ENCODE measurements at regions not wholly inside any gene's neighbourhood (a gene's known extent, or its start where the extent isn't known, plus 50 kb on each side); places are given as distances from the start of the nearest gene placed in this dataset.

DNA sequence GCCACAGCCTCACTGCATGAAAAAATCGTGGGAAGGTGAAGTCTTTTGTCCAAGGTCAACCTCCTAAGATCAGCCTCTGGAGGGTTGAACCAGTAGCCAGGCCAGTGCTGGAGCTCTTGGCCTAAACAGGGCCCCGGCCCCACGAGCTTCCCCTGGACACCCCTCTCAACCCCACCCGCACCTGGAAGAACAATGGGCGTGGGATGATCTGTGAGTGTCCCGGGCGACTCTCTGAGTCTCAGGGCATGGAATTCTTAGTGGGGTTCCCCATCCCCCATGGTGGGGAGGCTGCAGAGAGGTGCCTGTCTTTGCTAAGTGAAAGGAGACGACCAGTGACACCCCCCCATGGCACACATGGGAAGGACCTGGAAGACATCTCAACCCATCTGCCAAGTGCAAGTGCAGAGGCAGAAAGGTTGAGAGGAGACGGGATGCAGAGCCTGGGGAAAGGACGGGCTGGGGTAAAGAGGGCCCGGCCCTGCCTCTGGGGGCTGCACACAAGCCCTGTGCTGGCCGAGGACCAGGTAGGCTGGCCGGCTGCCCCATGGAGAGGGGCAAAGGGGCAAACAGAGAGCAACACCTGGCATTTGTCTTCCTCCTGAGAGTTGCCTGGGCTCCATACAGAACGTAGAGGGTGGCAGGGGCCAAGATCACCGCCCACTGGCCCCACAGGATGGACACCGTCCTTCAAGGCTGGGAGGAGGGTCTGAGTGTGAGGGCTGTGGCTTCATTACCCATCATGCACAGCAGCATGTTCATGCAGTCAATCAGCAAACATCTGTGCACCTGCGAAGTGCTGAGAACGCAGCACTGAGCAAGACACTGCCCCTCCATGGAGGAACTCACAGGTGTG lies 163.0 kb upstream of the PPP2R2D start:
- intact Hi-C loops (cut with micrococcal nuclease; ENCODE audit: unreplicated experiment), result no loop called here
- ChIA-PET CTCF (no interaction called here), POLR2A (ENCODE audit: low non-redundant PET) (no interaction called here)
- BruUV-seq (replicated peaks), result no TSS peak
- no peak overlapping the region for H3K4me3 ChIP-seq (ENCODE audit: low read depth, low read length, poor library complexity, severe bottlenecking)
- H3K27me3 ChIP-seq (replicated peaks; ENCODE audit: insufficient read depth, low read depth, low read length, poor library complexity), result peaks cover 3% of the 10 kb centered on the region
- no peak for DNase-seq (ENCODE audit: low spot score)
- no peaks in the 10 kb centered on the region for H3K36me3 ChIP-seq (ENCODE audit: insufficient read depth, low read length, poor library complexity, severe bottlenecking)
- H3K4me1 ChIP-seq (ENCODE audit: insufficient read depth, low read length, poor library complexity, severe bottlenecking), result no peaks in the 10 kb centered on the region
- TF ChIP-seq EZH2 (IDR thresholded peaks at IDR 0.05; ENCODE audit: borderline replicate concordance, low read depth, low read length, poor library complexity, severe bottlenecking), result no peak
- no peak overlapping the region for H3K27ac ChIP-seq (ENCODE audit: low read depth, low read length, poor library complexity, severe bottlenecking)
- no peaks in the 10 kb centered on the region for H3K9me3 ChIP-seq (ENCODE audit: low read depth, low read length, poor library complexity, severe bottlenecking)

DNA sequence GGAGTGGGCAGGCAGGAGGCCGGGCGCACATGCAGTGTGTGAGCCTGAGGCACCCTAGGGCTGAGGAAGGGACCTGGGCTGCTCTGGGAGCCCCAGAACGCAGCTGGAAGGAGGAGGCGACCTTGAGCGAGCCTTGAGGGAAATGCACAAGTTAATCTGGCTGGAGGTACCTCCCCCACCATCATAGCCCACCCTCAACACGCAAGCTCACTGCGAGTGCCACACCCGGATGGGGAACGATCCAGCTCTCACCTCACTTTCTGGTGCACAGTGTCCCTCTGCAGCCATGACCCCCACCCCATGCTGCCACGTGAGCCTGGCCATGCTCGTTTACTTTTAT lies 162.4 kb upstream of the PPP2R2D start:
- no peak for TF ChIP-seq EZH2 (IDR thresholded peaks at IDR 0.05; ENCODE audit: borderline replicate concordance, low read depth, low read length, poor library complexity, severe bottlenecking)
- TF ChIP-seq, protein P1, sequence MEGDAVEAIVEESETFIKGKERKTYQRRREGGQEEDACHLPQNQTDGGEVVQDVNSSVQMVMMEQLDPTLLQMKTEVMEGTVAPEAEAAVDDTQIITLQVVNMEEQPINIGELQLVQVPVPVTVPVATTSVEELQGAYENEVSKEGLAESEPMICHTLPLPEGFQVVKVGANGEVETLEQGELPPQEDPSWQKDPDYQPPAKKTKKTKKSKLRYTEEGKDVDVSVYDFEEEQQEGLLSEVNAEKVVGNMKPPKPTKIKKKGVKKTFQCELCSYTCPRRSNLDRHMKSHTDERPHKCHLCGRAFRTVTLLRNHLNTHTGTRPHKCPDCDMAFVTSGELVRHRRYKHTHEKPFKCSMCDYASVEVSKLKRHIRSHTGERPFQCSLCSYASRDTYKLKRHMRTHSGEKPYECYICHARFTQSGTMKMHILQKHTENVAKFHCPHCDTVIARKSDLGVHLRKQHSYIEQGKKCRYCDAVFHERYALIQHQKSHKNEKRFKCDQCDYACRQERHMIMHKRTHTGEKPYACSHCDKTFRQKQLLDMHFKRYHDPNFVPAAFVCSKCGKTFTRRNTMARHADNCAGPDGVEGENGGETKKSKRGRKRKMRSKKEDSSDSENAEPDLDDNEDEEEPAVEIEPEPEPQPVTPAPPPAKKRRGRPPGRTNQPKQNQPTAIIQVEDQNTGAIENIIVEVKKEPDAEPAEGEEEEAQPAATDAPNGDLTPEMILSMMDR (conservative IDR thresholded peaks at IDR 0.05; ENCODE audit: low read depth, low read length), result no peak
- no peak overlapping the region for H3K27ac ChIP-seq (ENCODE audit: low read depth, low read length, poor library complexity, severe bottlenecking)
- H3K4me3 ChIP-seq (ENCODE audit: low read depth, low read length, poor library complexity, severe bottlenecking), result no peak overlapping the region
- POLR2A ChIA-PET (ENCODE audit: low non-redundant PET), result no interaction called here
- intact Hi-C loops (cut with micrococcal nuclease; ENCODE audit: unreplicated experiment), result no loop called here
- H3K27me3 ChIP-seq (replicated peaks; ENCODE audit: insufficient read depth, low read depth, low read length, poor library complexity), result peaks cover 3% of the 10 kb centered on the region
- H3K36me3 ChIP-seq (ENCODE audit: insufficient read depth, low read length, poor library complexity, severe bottlenecking), result no peaks in the 10 kb centered on the region
- no peaks in the 10 kb centered on the region for H3K9me3 ChIP-seq (ENCODE audit: low read depth, low read length, poor library complexity, severe bottlenecking)
- DNase-seq (ENCODE audit: low spot score), result no peak
- CTCF ChIA-PET, result no interaction called here
- H3K4me1 ChIP-seq (ENCODE audit: insufficient read depth, low read length, poor library complexity, severe bottlenecking), result no peaks in the 10 kb centered on the region
- no TSS peak for BruUV-seq (replicated peaks)

DNA sequence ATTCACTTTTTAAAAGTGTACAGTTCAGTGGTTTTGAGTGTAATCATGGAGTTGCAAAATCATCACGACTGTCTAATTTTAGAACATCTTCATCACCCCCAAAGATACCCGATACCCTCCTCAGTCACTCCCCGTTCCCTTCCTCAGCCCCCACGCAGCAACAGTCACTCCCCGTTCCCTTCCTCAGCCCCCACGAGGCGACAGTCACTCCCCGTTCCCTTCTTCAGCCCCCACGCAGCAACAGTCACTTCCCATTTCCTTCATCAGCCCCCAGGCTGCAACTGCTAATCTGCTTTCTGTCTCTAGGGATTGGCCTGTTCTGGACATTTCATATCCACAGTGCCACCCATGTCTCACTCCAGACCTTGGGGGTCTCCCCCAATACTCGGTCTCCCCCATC lies 161.6 kb upstream of the PPP2R2D start:
- no peak for DNase-seq (ENCODE audit: low spot score)
- TF ChIP-seq, protein P1 (conservative IDR thresholded peaks at IDR 0.05; ENCODE audit: low read depth, low read length), result no peak
- no peak for TF ChIP-seq EZH2 (IDR thresholded peaks at IDR 0.05; ENCODE audit: borderline replicate concordance, low read depth, low read length, poor library complexity, severe bottlenecking)
- ChIA-PET POLR2A (ENCODE audit: low non-redundant PET) (no interaction called here), CTCF (no interaction called here)
- no peaks in the 10 kb centered on the region for H3K36me3 ChIP-seq (ENCODE audit: insufficient read depth, low read length, poor library complexity, severe bottlenecking)
- H3K27me3 ChIP-seq (replicated peaks; ENCODE audit: insufficient read depth, low read depth, low read length, poor library complexity), result peaks cover 3% of the 10 kb centered on the region
- no peak overlapping the region for H3K27ac ChIP-seq (ENCODE audit: low read depth, low read length, poor library complexity, severe bottlenecking)
- H3K4me3 ChIP-seq (ENCODE audit: low read depth, low read length, poor library complexity, severe bottlenecking), result no peak overlapping the region
- intact Hi-C loops (cut with micrococcal nuclease; ENCODE audit: unreplicated experiment), result no loop called here
- H3K9me3 ChIP-seq (ENCODE audit: low read depth, low read length, poor library complexity, severe bottlenecking), result no peaks in the 10 kb centered on the region
- H3K4me1 ChIP-seq (ENCODE audit: insufficient read depth, low read length, poor library complexity, severe bottlenecking), result no peaks in the 10 kb centered on the region
- no TSS peak for BruUV-seq (replicated peaks)

DNA sequence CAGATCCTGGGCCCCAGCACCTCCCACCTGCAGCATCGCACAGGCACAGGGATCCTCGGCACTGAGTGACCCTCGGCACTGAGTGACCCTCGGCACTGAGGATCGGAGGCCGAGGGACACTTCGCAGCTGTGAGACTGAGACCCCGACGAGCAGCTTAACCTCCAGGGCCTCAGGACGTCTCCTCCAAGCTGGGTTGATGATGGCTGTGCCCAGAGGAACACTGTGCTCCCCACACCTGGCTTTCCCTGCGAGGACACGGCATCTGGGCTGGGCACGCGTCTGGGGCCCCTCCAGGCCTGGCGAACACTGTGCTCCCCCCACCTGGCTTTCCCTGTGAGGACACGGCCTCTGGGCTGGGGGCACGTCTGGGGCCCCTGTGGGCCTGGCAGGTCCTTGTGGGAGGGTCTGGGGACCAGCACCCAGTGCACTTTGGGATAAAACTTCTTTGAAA lies 158.3 kb upstream of the PPP2R2D start:
- peaks cover 3% of the 10 kb centered on the region for H3K27me3 ChIP-seq (replicated peaks; ENCODE audit: insufficient read depth, low read depth, low read length, poor library complexity)
- H3K27ac ChIP-seq (ENCODE audit: low read depth, low read length, poor library complexity, severe bottlenecking), result no peak overlapping the region
- BruUV-seq (replicated peaks), result no TSS peak
- no peaks in the 10 kb centered on the region for H3K4me1 ChIP-seq (ENCODE audit: insufficient read depth, low read length, poor library complexity, severe bottlenecking)
- no peaks in the 10 kb centered on the region for H3K36me3 ChIP-seq (ENCODE audit: insufficient read depth, low read length, poor library complexity, severe bottlenecking)
- intact Hi-C loops (cut with micrococcal nuclease; ENCODE audit: unreplicated experiment), result no loop called here
- H3K4me3 ChIP-seq (ENCODE audit: low read depth, low read length, poor library complexity, severe bottlenecking), result no peak overlapping the region
- H3K9me3 ChIP-seq (ENCODE audit: low read depth, low read length, poor library complexity, severe bottlenecking), result no peaks in the 10 kb centered on the region
- ChIA-PET CTCF (no interaction called here), POLR2A (ENCODE audit: low non-redundant PET) (no interaction called here)
- TF ChIP-seq EZH2 (IDR thresholded peaks at IDR 0.05; ENCODE audit: borderline replicate concordance, low read depth, low read length, poor library complexity, severe bottlenecking), result no peak
- DNase-seq (ENCODE audit: low spot score), result no peak
